Suppressor macrophage treated with lipopolysaccharide for 1 hour (primary cell): ENCODE measurements at regions not wholly inside any gene's neighbourhood (a gene's known extent, or its start where the extent isn't known, plus 50 kb on each side); places are given as distances from the start of the nearest gene placed in this dataset.
A peak's percentile ranks its signal among the peaks of the same experiment; 100 is the strongest.
"Not testable (repeated sequence)": the region's sequence is repeated elsewhere in the genome, so short reads cannot be mapped to it uniquely, and the experiment has no call there.

Experiments used
- DNase-seq, 3 donors: peaks; one replicate each; pipeline ENCODE4 v3.0.0-alpha.2; 2020 to 2022

DNA sequence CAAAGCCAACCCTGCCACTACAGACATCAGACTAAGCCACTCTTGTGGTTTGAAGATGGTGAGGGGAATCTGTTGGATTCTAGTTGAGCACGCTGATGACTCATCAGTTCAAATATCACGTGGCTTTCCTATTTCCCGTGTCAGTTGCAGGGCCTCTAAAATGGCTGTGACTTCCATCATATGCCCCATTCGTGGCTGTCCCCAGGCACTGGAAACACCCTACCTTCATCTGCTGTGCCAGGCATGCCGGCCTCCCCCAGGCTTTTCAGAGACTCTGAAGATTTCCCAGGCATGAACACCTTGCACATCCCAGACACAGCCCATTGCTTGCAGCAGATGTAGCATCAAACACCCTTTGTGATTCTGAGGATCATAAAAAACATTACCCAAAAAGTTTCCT, 659.9 kb downstream of the UQCRFS1 start:
- no peak for DNase-seq

DNA sequence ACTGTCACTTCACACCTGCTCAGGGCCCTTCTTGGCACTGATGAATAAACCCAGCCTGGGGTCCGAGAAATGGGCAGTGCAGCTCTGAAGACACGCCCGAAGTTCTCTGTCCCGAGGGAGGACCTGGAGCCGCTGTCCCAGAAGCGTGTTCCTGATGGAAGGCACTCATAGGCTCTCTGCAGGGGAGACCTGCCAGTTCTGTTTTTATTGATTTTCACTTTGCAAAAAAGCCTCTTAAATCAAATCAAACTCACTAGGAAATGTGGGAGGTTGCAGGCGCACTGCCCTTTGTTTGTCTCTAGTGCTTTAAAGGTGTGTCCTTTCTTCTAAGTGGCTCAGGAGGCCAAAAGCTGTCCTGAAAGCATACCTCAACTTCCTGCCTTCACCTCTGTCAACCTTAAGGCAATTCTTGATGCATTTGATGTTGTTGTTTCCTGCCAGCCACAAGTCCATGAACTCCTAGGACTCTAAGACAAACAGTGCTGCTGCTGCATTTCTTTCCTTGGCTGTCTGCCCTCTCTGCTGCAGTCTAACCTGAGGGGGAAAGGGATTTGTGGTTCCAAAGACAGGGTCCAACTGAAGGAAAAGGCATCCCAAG, 663.2 kb downstream of the UQCRFS1 start:
- DNase-seq: no peak

DNA sequence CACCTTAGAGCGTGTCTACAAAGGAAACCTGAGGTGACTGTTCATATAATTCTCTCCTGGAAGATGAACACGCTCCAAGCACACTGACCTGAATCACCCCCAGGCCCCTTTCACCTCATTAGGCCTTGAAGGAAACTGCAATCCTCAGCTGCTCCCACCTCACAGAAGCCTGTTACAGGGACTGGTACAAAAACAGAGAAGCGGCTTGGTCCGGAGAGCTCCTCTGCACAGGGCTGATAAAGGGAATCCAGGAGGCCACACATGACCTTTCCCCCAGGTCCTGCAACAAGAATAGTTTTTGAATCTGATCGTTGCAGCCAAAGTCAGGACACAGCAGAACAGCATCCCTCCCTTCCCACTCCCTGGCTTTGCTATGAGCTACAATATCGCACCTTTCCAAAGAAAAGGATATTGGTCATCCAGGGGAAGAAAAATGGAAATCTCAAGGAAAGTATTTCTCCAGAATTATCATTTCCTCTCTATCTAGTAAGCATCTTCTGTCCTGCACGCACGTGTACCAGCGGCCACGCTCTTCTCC, 666.7 kb downstream of the UQCRFS1 start:
- DNase-seq: no peak

DNA sequence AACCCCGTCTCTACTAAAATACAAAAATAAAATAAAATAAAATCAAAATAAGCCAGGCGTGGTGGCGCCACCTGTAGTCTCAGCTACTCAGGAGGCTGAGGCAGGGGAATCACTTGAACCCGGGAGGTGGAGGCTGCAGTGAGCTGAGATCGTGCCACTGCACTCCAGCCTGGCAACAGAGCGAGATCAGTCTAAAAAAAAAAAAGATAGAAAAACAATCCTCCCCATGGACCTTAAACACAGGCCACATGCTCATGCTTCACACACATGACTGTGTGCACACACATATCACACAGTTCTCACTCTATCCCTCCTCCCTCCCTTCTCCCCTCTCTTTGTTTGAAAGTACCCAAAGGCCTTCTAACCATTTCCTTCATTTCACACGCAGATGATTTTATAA, 667.6 kb downstream of the UQCRFS1 start:
- DNase-seq: not testable (repeated sequence)

DNA sequence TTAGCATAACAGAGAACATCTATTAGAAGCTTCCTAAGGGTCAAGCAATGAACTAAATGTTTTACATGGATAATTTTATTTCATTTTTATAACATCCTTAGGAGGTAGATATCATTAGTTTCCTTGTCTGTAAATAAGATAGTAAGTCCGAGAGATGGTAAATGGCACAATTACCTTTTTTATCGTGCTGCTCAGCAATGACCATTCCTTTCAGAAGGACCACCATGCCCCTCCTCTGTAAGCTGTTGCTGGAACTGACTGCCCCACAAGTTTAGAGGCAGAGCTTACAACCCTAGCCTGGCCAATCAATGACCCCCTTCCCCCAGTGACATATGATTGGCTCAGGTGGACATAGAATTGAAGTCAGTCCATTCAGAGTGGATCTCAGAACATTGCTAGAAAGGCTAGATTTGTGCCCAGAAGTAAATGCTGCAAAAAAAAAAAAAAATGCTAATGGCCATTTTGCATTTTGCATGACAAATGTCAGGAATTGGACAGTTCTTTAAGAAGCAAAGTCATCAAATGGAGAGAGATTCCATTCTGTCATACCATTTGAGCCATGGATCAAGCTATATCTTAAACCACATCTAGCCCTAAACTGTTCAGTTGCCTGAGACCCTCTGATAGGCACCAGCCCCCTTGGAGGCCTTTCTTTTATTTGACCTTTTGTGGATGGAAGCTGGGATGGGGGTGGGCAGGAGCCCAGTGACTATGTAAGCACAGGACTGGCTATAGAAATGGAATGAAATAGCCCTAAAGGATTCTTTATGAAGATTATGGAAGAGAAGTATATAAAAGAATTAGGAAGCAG, 668.3 kb downstream of the UQCRFS1 start:
- no peak for DNase-seq

DNA sequence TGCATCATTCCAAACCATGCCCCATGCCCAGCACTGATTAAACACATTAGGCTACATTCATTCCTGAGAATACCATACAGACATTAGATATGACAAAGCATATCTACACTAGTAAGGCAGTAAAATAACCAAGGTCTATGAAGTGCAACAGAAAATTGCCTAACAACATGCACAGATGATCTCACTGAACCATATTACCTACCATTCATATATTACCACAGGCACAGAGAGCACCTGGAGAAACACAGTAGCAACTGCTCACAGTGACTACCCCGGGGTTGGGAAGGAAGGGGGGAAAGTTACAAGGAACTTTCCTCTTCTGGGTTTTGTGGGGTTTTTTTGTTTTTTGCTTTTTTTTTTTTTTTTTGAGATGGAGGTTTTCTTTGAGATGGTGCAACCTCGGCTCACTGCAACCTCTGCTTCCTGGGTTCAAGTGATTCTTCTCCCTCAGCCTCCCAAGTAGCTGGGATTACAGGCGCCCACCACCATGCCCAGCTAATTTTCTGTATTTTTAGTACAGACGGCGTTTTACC, 669.6 kb downstream of the UQCRFS1 start:
- no peak for DNase-seq

DNA sequence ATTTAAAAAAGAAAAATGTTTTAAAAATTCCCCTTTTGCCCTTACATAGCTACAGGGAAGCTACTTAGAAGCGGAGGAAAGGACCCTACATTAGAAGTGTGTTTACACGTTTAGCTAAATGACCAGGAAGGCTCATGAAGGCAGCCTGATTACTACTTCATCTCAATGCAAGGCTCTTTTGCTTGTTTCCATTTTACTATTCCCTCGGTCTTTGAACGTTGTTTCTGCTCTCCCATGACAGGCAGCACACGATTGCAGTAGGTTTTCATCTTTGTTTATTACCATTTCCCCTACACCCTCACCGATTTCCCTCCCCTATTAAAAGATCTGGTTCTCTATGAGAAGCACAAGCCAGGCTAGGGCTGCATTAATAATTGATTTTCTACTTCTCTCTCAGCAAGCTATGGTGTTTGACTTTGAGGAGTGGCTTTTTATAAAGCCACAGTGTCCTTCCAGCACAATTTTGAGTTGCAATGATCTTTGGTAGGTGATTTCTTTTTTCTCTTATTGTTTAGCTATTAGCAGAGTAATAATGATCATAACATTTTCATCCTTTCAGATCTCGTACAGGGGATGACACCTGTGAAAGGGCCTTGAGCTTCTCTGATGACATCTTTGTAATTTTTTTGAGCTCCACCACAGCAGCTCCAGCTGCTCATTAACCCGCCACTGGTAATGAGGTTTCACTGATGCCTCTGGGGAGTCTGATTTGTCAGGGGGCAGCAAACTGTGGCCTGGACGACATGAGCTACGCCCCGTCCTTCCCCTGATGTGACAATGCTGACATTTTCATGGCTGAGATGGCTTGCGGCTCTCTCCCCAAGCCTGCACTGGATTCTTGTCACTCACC, 670.3 kb downstream of the UQCRFS1 start:
- no peak for DNase-seq

DNA sequence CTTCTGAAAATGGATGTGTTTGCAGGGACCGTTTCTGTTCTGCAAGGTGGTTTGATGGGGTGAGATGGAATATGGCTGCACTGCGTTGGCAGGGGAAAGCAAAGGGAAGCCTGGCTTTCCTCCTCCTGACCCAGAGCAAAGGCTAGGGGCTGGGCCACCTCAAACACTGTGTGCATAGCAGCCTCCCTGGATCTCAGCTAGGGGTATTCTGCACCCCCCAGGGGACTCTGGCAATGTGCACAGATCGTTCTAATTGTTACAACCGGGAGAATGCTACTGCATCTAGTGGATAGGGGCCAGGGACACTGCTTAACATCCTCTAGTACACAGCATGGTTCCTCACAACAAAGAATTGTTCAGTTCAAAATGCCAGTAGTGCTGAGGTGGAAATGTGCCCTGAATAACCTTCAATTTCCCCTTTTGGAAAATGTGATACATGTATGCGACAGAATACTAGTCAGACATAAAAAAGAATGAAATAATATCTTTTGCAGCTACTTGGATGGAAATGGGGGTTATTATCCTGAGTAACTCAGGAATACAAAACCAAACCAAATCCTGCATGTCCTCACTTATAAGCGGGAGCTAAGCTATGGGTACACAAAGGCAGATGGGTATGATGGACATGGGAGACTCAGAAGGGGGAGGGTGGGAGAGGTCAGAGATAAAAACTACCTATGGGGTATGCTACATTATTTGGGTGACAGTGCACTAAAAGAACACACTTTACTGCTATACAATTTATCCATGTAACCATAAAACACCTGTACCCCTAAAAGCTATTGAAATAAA, 671.2 kb downstream of the UQCRFS1 start:
- no peak for DNase-seq

DNA sequence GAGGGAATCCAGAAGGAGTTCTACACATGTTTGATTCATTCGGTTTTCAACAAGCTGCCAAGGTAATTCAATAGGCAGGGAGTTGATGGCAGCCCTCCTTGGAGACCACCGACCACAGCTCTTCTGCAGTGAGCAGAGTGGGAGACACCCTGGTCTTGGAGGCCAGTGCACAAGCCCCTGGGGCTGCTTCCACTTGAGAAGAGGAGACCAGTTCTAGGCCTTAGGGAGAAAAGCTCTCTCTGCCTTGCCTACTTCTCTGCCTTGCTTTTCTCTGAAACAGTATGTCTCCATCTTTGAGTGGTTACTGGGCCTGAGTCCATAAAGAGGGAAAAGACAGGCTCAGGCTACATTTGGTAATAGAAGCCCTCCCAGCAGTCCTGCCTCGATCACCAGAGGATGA, 671.9 kb downstream of the UQCRFS1 start:
- no peak for DNase-seq

DNA sequence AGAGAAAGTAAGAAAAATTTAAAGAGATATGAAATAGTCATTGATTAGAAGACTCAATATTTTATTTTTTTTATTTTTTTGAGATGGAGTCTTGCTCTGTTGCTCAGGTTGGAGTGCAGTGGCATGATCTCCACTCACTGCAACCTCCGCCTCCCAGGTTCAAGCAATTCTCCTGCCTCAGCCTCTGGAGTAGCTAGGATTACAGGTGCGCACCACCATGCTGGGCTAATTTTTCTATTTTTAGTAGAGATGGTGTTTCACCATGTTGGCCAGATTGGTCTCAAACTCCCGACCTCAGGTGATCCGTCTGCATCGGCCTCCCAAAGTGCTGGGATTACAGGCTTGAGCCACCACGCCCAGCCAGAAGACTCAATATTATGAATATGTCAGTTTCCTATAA, 672.6 kb downstream of the UQCRFS1 start:
- not testable (repeated sequence) for DNase-seq

DNA sequence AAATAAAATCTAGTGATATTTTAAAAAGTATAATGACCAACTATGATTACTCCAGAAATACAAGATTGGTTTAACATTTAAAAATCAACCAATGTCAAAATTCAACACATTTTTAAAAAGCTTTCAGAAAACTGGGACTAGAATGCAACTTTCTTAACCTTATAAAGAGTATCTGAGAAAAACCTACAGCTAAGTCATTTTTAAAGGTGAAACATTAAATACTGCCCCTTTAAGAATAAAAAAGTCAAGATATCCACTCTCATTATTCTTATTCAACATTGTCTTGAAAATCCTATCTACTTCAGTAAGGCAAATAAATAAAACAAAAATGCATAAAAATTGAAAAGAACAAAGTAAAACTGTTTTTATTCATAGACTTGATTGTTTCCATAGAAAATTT, 673.2 kb downstream of the UQCRFS1 start:
- DNase-seq: no peak

DNA sequence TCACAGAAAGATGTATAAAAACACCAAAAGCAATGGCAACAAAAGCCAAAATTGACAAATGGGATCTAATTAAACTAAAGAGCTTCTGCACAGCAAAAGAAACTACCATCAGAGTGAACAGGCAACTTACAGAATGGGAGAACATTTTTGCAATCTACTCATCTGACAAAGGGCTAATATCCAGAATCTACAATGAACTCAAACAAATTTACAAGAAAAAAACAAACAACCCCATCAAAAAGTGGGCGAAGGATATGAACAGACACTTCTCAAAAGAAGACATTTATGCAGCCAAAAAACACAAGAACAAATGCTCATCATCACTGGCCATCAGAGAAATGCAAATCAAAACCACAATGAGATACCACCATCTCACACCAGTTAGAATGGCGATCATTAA, 674.4 kb downstream of the UQCRFS1 start:
- DNase-seq: not testable (repeated sequence)

DNA sequence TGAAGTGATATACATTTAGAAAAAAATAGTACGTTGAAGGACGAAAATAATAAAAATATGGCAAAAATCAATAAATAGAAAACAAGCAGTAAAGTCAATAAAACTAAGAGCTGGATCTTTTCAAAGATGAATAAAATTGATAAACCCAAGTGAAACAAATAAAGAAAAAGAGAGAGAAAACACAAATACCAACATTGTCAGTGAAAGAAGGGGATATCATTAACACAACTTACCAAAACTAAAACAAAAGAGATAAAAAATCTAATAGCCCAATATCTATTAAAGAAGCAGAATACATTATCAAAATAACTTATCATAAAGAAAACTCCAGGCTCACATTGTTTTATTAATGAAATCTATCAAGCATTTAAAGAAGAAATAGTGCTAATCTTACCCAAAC, 675.1 kb downstream of the UQCRFS1 start:
- DNase-seq: no peak

DNA sequence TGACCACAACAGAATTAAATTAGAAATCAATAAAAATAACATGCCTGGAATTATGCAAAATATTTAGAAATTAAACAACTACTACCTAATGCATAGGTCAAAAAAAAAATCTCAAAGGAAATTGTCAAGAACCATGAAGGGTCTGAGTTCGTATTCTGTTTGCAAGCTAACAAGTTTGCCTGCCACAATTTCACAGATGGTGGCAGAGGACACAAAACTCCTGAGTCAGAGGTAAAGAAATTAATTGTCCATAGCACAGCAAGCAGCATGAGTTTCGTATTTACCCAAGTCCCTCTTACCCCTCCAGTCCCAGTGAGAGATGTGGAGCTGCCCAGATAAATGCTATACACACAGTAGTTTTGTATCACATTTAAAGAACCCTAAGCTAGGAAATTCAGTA, 675.9 kb downstream of the UQCRFS1 start:
- no peak for DNase-seq

DNA sequence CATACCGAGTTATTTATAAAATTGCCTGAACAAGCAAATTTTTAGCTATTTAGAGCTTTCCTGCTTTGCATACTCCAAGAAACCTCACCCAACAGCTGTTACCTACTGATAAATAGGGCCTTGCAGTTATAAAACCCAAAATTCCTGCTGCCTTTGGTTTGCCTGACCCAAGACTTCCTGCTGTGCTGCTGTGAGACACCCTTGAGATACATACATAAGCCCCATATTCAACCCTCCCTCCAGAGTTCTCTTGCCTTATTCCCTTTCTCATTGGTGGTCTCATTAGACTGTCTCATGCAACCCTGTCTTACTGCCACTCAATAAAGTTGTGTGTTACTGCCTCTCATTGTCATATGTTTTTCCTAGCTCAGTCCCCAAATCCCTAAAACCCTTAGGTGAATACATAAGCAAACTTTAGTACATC, 677.6 kb downstream of the UQCRFS1 start:
- no peak for DNase-seq

DNA sequence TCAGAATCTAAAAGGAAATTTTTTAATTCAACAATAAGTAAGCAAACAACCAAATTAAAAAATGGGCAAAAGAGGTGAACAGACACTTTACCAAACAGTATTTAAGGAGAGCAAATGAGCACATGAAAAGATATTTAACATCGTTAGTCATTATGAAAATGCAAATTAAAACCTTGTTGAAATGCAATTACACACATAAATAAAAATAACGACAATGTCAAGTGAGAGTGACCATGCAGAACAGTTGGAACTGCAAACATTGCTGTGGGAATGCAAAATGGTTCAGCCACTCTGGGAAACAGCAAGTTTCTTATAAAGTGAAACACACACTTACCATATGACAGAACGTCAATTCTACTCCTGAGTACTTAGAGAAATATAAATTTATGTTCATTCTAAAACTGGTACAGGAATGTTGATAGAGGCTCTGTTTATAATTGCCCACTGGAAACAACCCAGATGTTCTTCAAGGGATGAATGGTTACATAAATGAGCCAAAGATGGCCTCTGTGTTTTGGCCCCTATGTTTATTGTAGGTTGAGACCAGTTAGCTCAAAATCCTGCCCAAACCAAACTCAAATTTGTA, 678.1 kb downstream of the UQCRFS1 start:
- no peak for DNase-seq

DNA sequence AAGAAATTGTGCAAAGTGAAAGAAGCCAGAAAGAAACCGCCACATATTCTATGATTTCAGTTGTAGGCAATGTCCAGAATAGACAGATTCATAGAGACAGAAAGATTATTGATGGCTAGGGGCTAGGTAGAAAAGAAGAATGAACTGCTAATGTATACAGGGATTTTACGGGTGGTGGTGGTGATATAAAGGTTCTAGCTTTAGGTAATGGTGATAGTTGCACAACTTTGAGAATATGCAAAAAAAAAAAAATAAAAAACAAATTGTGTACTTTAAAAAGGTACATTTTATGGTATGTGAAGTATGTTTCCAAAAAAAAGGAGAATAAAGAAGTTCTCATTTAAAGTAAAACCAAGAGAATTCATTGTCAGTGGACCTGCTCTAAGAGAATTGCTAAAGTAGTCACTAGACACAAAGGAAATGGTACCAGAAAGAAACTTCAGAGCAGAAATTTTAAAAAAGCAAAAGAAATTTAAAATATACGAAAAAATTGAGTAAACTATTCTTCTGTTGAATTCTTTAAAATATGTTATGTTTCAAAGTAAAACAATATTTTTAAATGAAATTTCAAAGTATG, 680.1 kb downstream of the UQCRFS1 start:
- DNase-seq: no peak

DNA sequence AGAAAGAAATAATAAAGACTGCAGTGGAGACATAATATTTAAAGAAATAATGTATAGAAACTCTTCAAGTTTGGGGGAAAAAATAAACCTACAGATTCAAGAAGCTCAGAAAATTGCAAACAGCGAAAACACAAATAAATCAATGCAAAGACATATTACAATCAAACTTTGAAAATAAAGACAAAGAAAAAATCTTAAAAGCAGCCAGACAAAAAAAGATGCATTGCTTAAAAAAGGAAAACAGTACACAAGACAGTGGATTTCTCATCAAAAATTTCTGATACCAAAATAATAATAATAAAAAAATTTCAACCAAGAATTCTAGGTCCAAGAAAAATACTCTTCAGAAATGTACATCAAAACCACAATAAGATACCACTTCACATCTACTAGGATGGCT, 681.0 kb downstream of the UQCRFS1 start:
- no peak for DNase-seq

DNA sequence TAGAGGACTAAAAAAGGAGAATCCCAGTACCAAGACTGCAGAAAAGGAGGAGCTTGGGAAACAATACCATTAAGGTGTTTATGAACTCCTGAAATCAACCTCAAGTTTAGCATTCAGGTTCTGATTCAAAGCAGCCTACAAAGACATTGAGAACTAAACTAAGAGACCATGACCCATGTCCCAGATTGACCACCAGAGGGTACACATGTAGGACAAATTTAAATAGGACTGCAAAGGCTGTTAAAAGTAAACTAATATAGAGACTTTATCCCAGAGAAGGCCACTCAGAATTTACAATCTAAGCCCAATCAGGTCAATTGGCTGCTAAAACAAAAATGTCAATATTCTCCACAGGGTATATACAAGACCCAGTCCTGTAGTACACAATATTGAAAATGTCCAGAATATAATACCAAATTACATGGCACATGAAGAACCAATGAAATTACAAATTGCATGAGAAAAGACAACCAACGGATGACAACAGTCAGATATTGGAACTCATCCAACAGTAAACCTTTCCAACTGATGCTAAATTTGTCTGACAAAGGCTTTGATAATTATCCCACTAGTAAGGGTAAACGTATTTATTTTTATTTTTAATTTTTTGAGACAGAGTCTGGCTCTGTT, 682.4 kb downstream of the UQCRFS1 start:
- DNase-seq: no peak

DNA sequence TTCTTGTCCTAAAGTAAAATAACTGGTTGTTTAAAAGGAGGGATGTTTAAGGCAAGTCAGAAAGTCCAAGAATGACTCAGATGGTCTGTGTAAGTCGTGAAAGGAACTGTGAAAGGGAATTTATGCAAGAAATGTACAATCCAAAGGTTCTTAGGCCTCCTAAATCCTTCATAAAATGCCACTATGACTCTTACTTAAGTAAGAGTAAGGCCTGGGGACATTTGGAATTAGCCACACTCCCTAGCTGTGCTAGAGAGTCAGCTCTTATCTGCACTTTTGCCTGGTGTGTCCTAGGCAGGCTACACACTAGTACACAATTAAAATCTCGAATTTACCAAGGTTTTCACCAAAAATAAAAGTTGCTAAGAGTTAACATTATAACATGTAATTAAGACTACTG, 686.9 kb downstream of the UQCRFS1 start:
- peak; percentile 8 to 51 (median 39) for DNase-seq

DNA sequence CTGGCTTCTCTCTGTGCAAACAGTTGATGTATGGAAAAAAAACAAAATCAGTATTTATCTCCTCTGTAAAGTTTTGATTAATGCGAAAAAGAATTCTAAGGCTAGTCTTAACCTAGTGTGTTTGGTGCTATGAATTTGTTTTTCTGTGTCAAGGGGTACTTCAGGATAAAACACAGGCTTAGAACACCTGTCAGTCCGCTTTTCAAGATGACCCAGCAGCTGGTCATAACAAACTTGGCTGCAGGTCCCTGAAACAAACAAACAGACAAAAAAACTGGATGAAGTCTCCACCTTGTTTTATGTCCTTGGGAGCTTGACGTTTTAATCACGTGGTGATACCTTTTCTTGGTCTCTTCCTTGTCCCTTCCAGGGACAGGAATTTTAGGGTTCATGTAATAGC, 689.3 kb downstream of the UQCRFS1 start:
- no peak for DNase-seq
